Calu3 (cell line): ENCODE measurements at regions not wholly inside any gene's neighbourhood (a gene's known extent, or its start where the extent isn't known, plus 50 kb on each side); places are given as distances from the start of the nearest gene placed in this dataset.

Source experiments
- BruUV-seq: library from RNA; stranded (reverse); fragments of 400-500 nt; replicated peaks from 2 replicates; lab custom pipeline; 2021; lab: Mats Ljungman, UMichigan
- CTCF ChIA-PET: fragments of 300-600 bp; sonication (Branson Sonifier 250); formaldehyde crosslinking; loops from one replicate; lab custom pipeline; 2022; ENCODE audit warnings: antibody characterized with exemption; lab: Charles Lee
- DNase-seq: peaks from one replicate; pipeline ENCODE4 v3.0.0; 2022
- H3K27ac Mint-ChIP-seq: one replicate; pipeline ENCODE4 v1.8.0; 2022; ENCODE audit warnings: mixed read lengths; ENCODE audit not compliant: unreplicated experiment
- H3K27me3 Mint-ChIP-seq: one replicate; pipeline ENCODE4 v1.8.0; 2022; ENCODE audit warnings: mixed read lengths; ENCODE audit not compliant: unreplicated experiment
- H3K36me3 Mint-ChIP-seq: one replicate; pipeline ENCODE4 v1.8.0; 2022; ENCODE audit warnings: mild to moderate bottlenecking, moderate library complexity, mixed read lengths; ENCODE audit not compliant: insufficient read depth, unreplicated experiment
- H3K4me1 Mint-ChIP-seq: one replicate; pipeline ENCODE4 v1.8.0; 2022; ENCODE audit warnings: mild to moderate bottlenecking, low read depth, mixed read lengths; ENCODE audit not compliant: unreplicated experiment
- H3K4me3 Mint-ChIP-seq: one replicate; pipeline ENCODE4 v1.8.0; 2022; ENCODE audit warnings: mild to moderate bottlenecking, low read depth, moderate library complexity, mixed read lengths; ENCODE audit not compliant: unreplicated experiment
- H3K9me3 Mint-ChIP-seq: one replicate; pipeline ENCODE4 v1.8.0; 2022; ENCODE audit warnings: low read depth, mixed read lengths; ENCODE audit not compliant: unreplicated experiment
- intact Hi-C: fragments of 100-400 bp; cut with micrococcal nuclease; formaldehyde crosslinking; loops from one replicate; pipeline ENCODE4 v1.10.0; 2022; ENCODE audit not compliant: unreplicated experiment
- TF ChIP-seq, protein P1 (sequence below): fragments of 200-600 bp; IDR thresholded peaks from one replicate; pipeline ENCODE4 v1.8.0; 2022; ENCODE audit warnings: antibody characterized with exemption; ENCODE audit not compliant: unreplicated experiment

DNA sequence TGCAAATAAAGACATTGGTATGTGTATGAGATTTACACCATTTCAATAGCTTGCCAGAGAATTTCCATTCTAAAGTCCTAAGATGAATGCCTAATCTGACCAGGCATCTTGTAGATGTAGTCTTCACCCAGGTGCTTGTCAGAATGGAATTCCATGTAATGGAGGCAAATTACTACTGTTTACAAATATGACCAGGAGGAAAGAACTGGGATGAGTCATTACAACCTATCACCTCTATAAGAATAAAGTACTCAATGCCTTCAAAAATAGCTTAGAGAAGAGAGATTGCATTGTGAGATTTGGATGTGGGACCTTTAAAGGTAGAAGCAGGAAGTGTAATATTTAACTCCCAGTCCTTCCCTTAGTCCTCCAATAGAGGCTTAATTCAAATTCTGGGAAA, 507.0 kb upstream of the PTGER4 start:
- Mint-ChIP-seq H3K27me3 (no peaks in the 10 kb centered on the region), H3K36me3 (no peaks in the 10 kb centered on the region), H3K4me1 (peaks cover 13% of the 10 kb centered on the region), H3K4me3 (no peak overlapping the region), H3K27ac (peak overlapping the region; percentile 60), H3K9me3 (peaks cover 15% of the 10 kb centered on the region)
- DNase-seq = no peak
- intact Hi-C loops = loop anchor here (5.0 kb wide), 1 partner anchor 565 kb away; no protein-coding TSS in a partner anchor
- CTCF ChIA-PET = no interaction called here
- TF ChIP-seq, protein P1, sequence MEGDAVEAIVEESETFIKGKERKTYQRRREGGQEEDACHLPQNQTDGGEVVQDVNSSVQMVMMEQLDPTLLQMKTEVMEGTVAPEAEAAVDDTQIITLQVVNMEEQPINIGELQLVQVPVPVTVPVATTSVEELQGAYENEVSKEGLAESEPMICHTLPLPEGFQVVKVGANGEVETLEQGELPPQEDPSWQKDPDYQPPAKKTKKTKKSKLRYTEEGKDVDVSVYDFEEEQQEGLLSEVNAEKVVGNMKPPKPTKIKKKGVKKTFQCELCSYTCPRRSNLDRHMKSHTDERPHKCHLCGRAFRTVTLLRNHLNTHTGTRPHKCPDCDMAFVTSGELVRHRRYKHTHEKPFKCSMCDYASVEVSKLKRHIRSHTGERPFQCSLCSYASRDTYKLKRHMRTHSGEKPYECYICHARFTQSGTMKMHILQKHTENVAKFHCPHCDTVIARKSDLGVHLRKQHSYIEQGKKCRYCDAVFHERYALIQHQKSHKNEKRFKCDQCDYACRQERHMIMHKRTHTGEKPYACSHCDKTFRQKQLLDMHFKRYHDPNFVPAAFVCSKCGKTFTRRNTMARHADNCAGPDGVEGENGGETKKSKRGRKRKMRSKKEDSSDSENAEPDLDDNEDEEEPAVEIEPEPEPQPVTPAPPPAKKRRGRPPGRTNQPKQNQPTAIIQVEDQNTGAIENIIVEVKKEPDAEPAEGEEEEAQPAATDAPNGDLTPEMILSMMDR = no peak
- BruUV-seq = no TSS peak

DNA sequence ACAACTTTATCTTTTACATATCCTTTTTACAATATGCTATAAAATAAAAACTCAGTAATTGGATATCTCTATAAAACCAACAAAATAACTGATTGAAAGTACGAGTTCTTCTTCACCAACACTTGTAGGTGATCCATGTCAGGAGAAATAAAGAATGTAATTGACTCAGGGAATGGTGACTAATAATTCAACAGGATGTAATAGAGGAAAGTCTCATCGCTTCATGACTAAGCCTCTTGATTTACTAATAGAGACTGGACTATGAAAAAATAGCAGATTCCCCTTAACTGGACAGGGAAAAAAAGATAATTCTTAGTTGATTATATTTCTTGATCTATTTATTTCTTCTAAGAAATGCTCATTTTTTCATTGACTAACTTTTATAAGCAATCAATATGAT, 507.7 kb upstream of the PTGER4 start:
- DNase-seq = no peak
- Mint-ChIP-seq H3K4me1 (peaks cover 18% of the 10 kb centered on the region), H3K9me3 (peaks cover 15% of the 10 kb centered on the region), H3K4me3 (no peak overlapping the region), H3K27ac (no peak overlapping the region), H3K36me3 (no peaks in the 10 kb centered on the region), H3K27me3 (no peaks in the 10 kb centered on the region)
- intact Hi-C loops = loop anchor here (5.0 kb wide), 1 partner anchor 565 kb away; no protein-coding TSS in a partner anchor
- TF ChIP-seq, protein P1 = no peak
- CTCF ChIA-PET = no interaction called here
- no TSS peak for BruUV-seq

DNA sequence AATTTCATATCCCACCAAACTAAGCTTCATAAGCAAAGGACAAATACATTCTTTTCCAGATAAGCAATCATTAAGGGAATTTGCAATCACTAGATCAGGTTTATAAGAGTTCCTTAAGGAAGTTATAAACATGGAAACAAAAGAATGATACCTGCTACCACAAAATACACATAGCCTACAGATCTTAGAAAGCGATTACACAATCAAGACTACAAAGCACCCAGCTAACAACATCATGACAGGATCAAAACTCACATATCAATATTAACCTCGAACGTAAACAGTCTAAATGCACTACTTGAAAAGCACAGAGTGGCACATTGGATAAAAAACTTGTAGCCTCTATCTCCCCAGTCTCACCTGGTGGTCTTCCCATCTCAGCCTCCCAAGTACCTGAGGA, 512.4 kb upstream of the PTGER4 start:
- CTCF ChIA-PET = no interaction called here
- intact Hi-C loops = loop anchor here (5.0 to 10.0 kb wide), 2 partner anchors 452 to 520 kb away; no protein-coding TSS in a partner anchor
- Mint-ChIP-seq H3K27me3 (no peaks in the 10 kb centered on the region), H3K4me1 (peaks cover 14% of the 10 kb centered on the region), H3K4me3 (no peak overlapping the region), H3K36me3 (no peaks in the 10 kb centered on the region), H3K27ac (no peak overlapping the region), H3K9me3 (peaks cover 6% of the 10 kb centered on the region)
- BruUV-seq = no TSS peak
- no peak for DNase-seq
- TF ChIP-seq, protein P1 = no peak

DNA sequence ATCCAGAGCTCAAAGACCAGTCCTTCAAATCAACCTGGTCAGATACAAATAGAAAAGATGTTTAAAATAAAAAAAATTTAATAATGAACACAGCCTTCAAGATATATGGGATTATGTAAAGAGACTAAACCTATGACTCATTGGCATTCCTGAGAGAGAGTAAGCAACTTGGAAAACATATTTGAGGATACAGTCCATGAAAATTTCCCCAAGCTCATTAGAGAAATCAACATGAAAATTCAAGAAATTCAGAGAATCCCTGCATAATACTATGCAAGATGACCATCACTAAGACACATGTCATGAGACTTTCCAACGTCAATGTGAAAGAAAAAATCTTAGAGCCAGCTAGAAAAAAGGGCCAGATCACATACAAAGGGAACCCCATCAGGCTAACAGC, 512.9 kb upstream of the PTGER4 start:
- H3K36me3 Mint-ChIP-seq = no peaks in the 10 kb centered on the region
- intact Hi-C loops = loop anchor here (5.0 to 10.0 kb wide), 2 partner anchors 452 to 520 kb away; no protein-coding TSS in a partner anchor
- CTCF ChIA-PET = no interaction called here
- BruUV-seq = no TSS peak
- TF ChIP-seq, protein P1 = no peak
- peaks cover 6% of the 10 kb centered on the region for H3K9me3 Mint-ChIP-seq
- peaks cover 14% of the 10 kb centered on the region for H3K4me1 Mint-ChIP-seq
- H3K4me3 Mint-ChIP-seq = no peak overlapping the region
- H3K27me3 Mint-ChIP-seq = no peaks in the 10 kb centered on the region
- DNase-seq = no peak
- no peak overlapping the region for H3K27ac Mint-ChIP-seq
